Smooth muscle cell of the brain vasculature (primary cell): ENCODE measurements at regions not wholly inside any gene's neighbourhood (a gene's known extent, or its start where the extent isn't known, plus 50 kb on each side); places are given as distances from the start of the nearest gene placed in this dataset.
"Not testable (repeated sequence)": the region's sequence is repeated elsewhere in the genome, so short reads cannot be mapped to it uniquely, and the experiment has no call there.

Experiments
- DNase-seq: peaks from one replicate; pipeline ENCODE4 v3.0.0-alpha.2; 2012; ENCODE audit warnings: low read depth, low spot score

- no peak for DNase-seq
These were observed 276.4 kb downstream of the VRK1 start for GRCh38 chr14:97073622-97074021.

- no peak for DNase-seq
These were observed 277.3 kb downstream of the VRK1 start for GRCh38 chr14:97074456-97074855.

- DNase-seq: no peak
These were observed 277.7 kb downstream of the VRK1 start for GRCh38 chr14:97074856-97075255.

GRCh38 chr14:97077253-97077653 is 280.1 kb downstream of the VRK1 start:
- DNase-seq: peak; percentile 10

- no peak for DNase-seq
These were observed 280.5 kb downstream of the VRK1 start for GRCh38 chr14:97077687-97078086.

- no peak for DNase-seq
These were observed 283.8 kb downstream of the VRK1 start for GRCh38 chr14:97080991-97081390.

GRCh38 chr14:97095269-97095668 is 298.1 kb downstream of the VRK1 start:
- no peak for DNase-seq

- no peak for DNase-seq
These were observed 300.1 kb downstream of the VRK1 start for GRCh38 chr14:97097296-97097695.

- DNase-seq: no peak
These were observed 303.1 kb downstream of the VRK1 start for GRCh38 chr14:97100306-97100705.

GRCh38 chr14:97101561-97101960 is 304.4 kb downstream of the VRK1 start:
- DNase-seq: no peak

- DNase-seq: no peak
These were observed 306.8 kb downstream of the VRK1 start for GRCh38 chr14:97104029-97104428.

- no peak for DNase-seq
These were observed 309.0 kb downstream of the VRK1 start for GRCh38 chr14:97106166-97106565.

- no peak for DNase-seq
These were observed 309.4 kb downstream of the VRK1 start for GRCh38 chr14:97106609-97107008.

- no peak for DNase-seq
These were observed 309.9 kb downstream of the VRK1 start for GRCh38 chr14:97107080-97107479.

- DNase-seq: no peak
These were observed 310.6 kb downstream of the VRK1 start for GRCh38 chr14:97107760-97108159.

GRCh38 chr14:97109234-97109633 is 312.1 kb downstream of the VRK1 start:
- DNase-seq: no peak

GRCh38 chr14:97113339-97113738 is 316.2 kb downstream of the VRK1 start:
- DNase-seq: no peak

- no peak for DNase-seq
These were observed 319.4 kb downstream of the VRK1 start for GRCh38 chr14:97116546-97116945.

- no peak for DNase-seq
These were observed 320.5 kb downstream of the VRK1 start for GRCh38 chr14:97117693-97118092.

GRCh38 chr14:97120204-97120603 is 323.0 kb downstream of the VRK1 start:
- no peak for DNase-seq

- no peak for DNase-seq
These were observed 323.4 kb downstream of the VRK1 start for GRCh38 chr14:97120611-97121031.

- DNase-seq: no peak
These were observed 332.5 kb downstream of the VRK1 start for GRCh38 chr14:97129639-97130038.

- not testable (repeated sequence) for DNase-seq
These were observed 338.7 kb downstream of the VRK1 start for GRCh38 chr14:97135847-97136246.

GRCh38 chr14:97137705-97138104 is 340.5 kb downstream of the VRK1 start:
- DNase-seq: no peak

GRCh38 chr14:97138801-97139200 is 341.6 kb downstream of the VRK1 start:
- DNase-seq: no peak
